Stimulated activated memory B cell treated with anti-CD40 and anti-IgM and Interleukin-4, amounts not matched to agents 10 μg/mL and 1 μg/mL and 100 μg/mL, for 72 hours (primary cell): ENCODE measurements at regions not wholly inside any gene's neighbourhood (a gene's known extent, or its start where the extent isn't known, plus 50 kb on each side); places are given as distances from the start of the nearest gene placed in this dataset.
A peak's percentile ranks its signal among the peaks of the same experiment; 100 is the strongest.
"Not testable (repeated sequence)": the region's sequence is repeated elsewhere in the genome, so short reads cannot be mapped to it uniquely, and the experiment has no call there.

Source experiments
- ATAC-seq: fragments of 150-1000 bp; cut with Tn5 transposase; 2 replicates; pipeline ENCODE4 v1.10.0; 2021
- H3K27ac Mint-ChIP-seq: one replicate; pipeline ENCODE4 v1.8.0; 2022; ENCODE audit warnings: mild to moderate bottlenecking, mixed read lengths
- H3K27me3 Mint-ChIP-seq: one replicate; pipeline ENCODE4 v1.8.0; 2022; ENCODE audit warnings: mixed read lengths
- H3K36me3 Mint-ChIP-seq: one replicate; pipeline ENCODE4 v1.8.0; 2022; ENCODE audit warnings: mixed read lengths
- H3K4me1 Mint-ChIP-seq: one replicate; pipeline ENCODE4 v1.8.0; 2022; ENCODE audit warnings: mixed read lengths
- H3K4me3 Mint-ChIP-seq: one replicate; pipeline ENCODE4 v1.8.0; 2022; ENCODE audit warnings: mild to moderate bottlenecking, moderate library complexity, mixed read lengths
- H3K9me3 Mint-ChIP-seq: one replicate; pipeline ENCODE4 v1.8.0; 2022; ENCODE audit warnings: mixed read lengths

- not testable (repeated sequence) for H3K36me3 Mint-ChIP-seq, H3K9me3 Mint-ChIP-seq, H3K27ac Mint-ChIP-seq, H3K4me1 Mint-ChIP-seq, H3K4me3 Mint-ChIP-seq, ATAC-seq
- H3K27me3 Mint-ChIP-seq: peaks cover 17% of the 10 kb centered on the region
These were observed 267.6 kb upstream of the PODXL start for GRCh38 chr7:131823961-131824440.

- no peaks in the 10 kb centered on the region for H3K4me1 Mint-ChIP-seq
- H3K4me3 Mint-ChIP-seq: no peak overlapping the region
- peaks cover 9% of the 10 kb centered on the region for H3K27me3 Mint-ChIP-seq
- H3K36me3 Mint-ChIP-seq: no peaks in the 10 kb centered on the region
- H3K27ac Mint-ChIP-seq: no peak overlapping the region
- no peaks in the 10 kb centered on the region for H3K9me3 Mint-ChIP-seq
- no peak for ATAC-seq
These were observed 263.5 kb upstream of the PODXL start for GRCh38 chr7:131819891-131820290.

GRCh38 chr7:131816391-131817007 lies 260.1 kb upstream of the PODXL start:
- Mint-ChIP-seq H3K27ac (no peak overlapping the region), H3K27me3 (peaks cover 9% of the 10 kb centered on the region), H3K4me1 (no peaks in the 10 kb centered on the region), H3K36me3 (no peaks in the 10 kb centered on the region), H3K9me3 (no peaks in the 10 kb centered on the region), H3K4me3 (no peak overlapping the region)
- no peak for ATAC-seq

- ATAC-seq: no peak
- Mint-ChIP-seq H3K4me3 (no peak overlapping the region), H3K27ac (no peak overlapping the region), H3K9me3 (no peaks in the 10 kb centered on the region), H3K27me3 (peaks cover 10% of the 10 kb centered on the region), H3K36me3 (no peaks in the 10 kb centered on the region), H3K4me1 (no peaks in the 10 kb centered on the region)
These were observed 252.3 kb upstream of the PODXL start for GRCh38 chr7:131808736-131809135.

- H3K27me3 Mint-ChIP-seq: peaks cover 10% of the 10 kb centered on the region
- ATAC-seq, H3K36me3 Mint-ChIP-seq, H3K9me3 Mint-ChIP-seq, H3K27ac Mint-ChIP-seq, H3K4me3 Mint-ChIP-seq, H3K4me1 Mint-ChIP-seq: not testable (repeated sequence)
These were observed 251.7 kb upstream of the PODXL start for GRCh38 chr7:131808156-131808555.

- ATAC-seq: no peak
- Mint-ChIP-seq H3K9me3 (no peaks in the 10 kb centered on the region), H3K4me1 (no peaks in the 10 kb centered on the region), H3K36me3 (no peaks in the 10 kb centered on the region), H3K27me3 (peaks cover 10% of the 10 kb centered on the region), H3K27ac (no peak overlapping the region), H3K4me3 (no peak overlapping the region)
These were observed 247.4 kb upstream of the PODXL start for GRCh38 chr7:131803816-131804215.

- no peak for ATAC-seq
These were observed 245.9 kb upstream of the PODXL start for GRCh38 chr7:131802195-131802864.

GRCh38 chr7:131800531-131800930 lies 244.1 kb upstream of the PODXL start:
- Mint-ChIP-seq H3K36me3 (no peaks in the 10 kb centered on the region), H3K27ac (no peak overlapping the region), H3K4me1 (no peaks in the 10 kb centered on the region), H3K9me3 (no peaks in the 10 kb centered on the region), H3K4me3 (no peak overlapping the region), H3K27me3 (no peaks in the 10 kb centered on the region)
- ATAC-seq: peak; percentile 6

More at GRCh38 chr7:131802195-131802864, 245.9 kb upstream of the PODXL start:
- Mint-ChIP-seq H3K9me3 (no peaks in the 10 kb centered on the region), H3K36me3 (no peaks in the 10 kb centered on the region), H3K4me3 (no peak overlapping the region), H3K27me3 (no peaks in the 10 kb centered on the region), H3K27ac (no peak overlapping the region), H3K4me1 (no peaks in the 10 kb centered on the region)

GRCh38 chr7:131800008-131800407 lies 243.6 kb upstream of the PODXL start:
- ATAC-seq: no peak
- Mint-ChIP-seq H3K27ac (no peak overlapping the region), H3K9me3 (no peaks in the 10 kb centered on the region), H3K27me3 (no peaks in the 10 kb centered on the region), H3K4me3 (no peak overlapping the region), H3K36me3 (no peaks in the 10 kb centered on the region), H3K4me1 (no peaks in the 10 kb centered on the region)

GRCh38 chr7:131797841-131798240 lies 241.4 kb upstream of the PODXL start:
- no peak overlapping the region for H3K27ac Mint-ChIP-seq
- H3K27me3 Mint-ChIP-seq: no peaks in the 10 kb centered on the region
- no peak overlapping the region for H3K4me3 Mint-ChIP-seq
- no peak for ATAC-seq
- no peaks in the 10 kb centered on the region for H3K4me1 Mint-ChIP-seq
- H3K36me3 Mint-ChIP-seq: no peaks in the 10 kb centered on the region
- H3K9me3 Mint-ChIP-seq: no peaks in the 10 kb centered on the region

GRCh38 chr7:131795400-131795799 lies 239.0 kb upstream of the PODXL start:
- ATAC-seq: no peak
- Mint-ChIP-seq H3K9me3 (no peaks in the 10 kb centered on the region), H3K36me3 (no peaks in the 10 kb centered on the region)

GRCh38 chr7:131792311-131792710 lies 235.9 kb upstream of the PODXL start:
- Mint-ChIP-seq H3K27me3 (no peaks in the 10 kb centered on the region), H3K27ac (no peak overlapping the region), H3K9me3 (no peaks in the 10 kb centered on the region), H3K4me3 (no peak overlapping the region), H3K4me1 (no peaks in the 10 kb centered on the region), H3K36me3 (no peaks in the 10 kb centered on the region)
- ATAC-seq: no peak

More at GRCh38 chr7:131795400-131795799, 239.0 kb upstream of the PODXL start:
- Mint-ChIP-seq H3K27me3 (no peaks in the 10 kb centered on the region), H3K27ac (no peak overlapping the region), H3K4me1 (no peaks in the 10 kb centered on the region), H3K4me3 (no peak overlapping the region)

GRCh38 chr7:131787101-131787500 lies 230.7 kb upstream of the PODXL start:
- peaks cover under 1% of the 10 kb centered on the region for H3K27me3 Mint-ChIP-seq
- H3K9me3 Mint-ChIP-seq: peaks cover 7% of the 10 kb centered on the region
- H3K4me3 Mint-ChIP-seq: no peak overlapping the region
- no peak overlapping the region for H3K27ac Mint-ChIP-seq
- H3K4me1 Mint-ChIP-seq: no peaks in the 10 kb centered on the region
- no peaks in the 10 kb centered on the region for H3K36me3 Mint-ChIP-seq
- no peak for ATAC-seq

- Mint-ChIP-seq H3K4me3 (no peak overlapping the region), H3K27me3 (peaks cover 8% of the 10 kb centered on the region), H3K36me3 (no peaks in the 10 kb centered on the region), H3K27ac (no peak overlapping the region), H3K9me3 (peaks cover 7% of the 10 kb centered on the region), H3K4me1 (no peaks in the 10 kb centered on the region)
- ATAC-seq: no peak
These were observed 229.8 kb upstream of the PODXL start for GRCh38 chr7:131786204-131786603.

GRCh38 chr7:131778601-131779000 lies 222.2 kb upstream of the PODXL start:
- ATAC-seq: no peak
- Mint-ChIP-seq H3K27ac (no peak overlapping the region), H3K36me3 (no peaks in the 10 kb centered on the region), H3K4me3 (no peak overlapping the region), H3K27me3 (peaks cover 8% of the 10 kb centered on the region), H3K4me1 (no peaks in the 10 kb centered on the region), H3K9me3 (peaks cover 4% of the 10 kb centered on the region)
